ENCODE measurements at regions not wholly inside any gene's neighbourhood (a gene's known extent, or its start where the extent isn't known, plus 50 kb on each side); places are given as distances from the start of the nearest gene placed in this dataset.

- TF ChIP-seq POLR2A (IDR thresholded peaks at IDR 0.05) (no peak), CTCF (IDR thresholded peaks at IDR 0.05) (no peak)
These were observed 99.0 kb downstream of the AREG start for GRCh38 chr4:74543983-74544382.

GRCh38 chr4:74544655-74545361 is 99.9 kb downstream of the AREG start:
- no peak for TF ChIP-seq CTCF (IDR thresholded peaks at IDR 0.05)
- no peak for TF ChIP-seq POLR2A (IDR thresholded peaks at IDR 0.05)
- H3K4me1 ChIP-seq: no peaks in the 10 kb centered on the region
- H3K27me3 ChIP-seq: no peaks in the 10 kb centered on the region
- no peaks in the 10 kb centered on the region for H3K9me3 ChIP-seq
- intact Hi-C loops (cut with DNase I; ENCODE audit: low total_unique reads): no loop called here
- H3K27ac ChIP-seq: no peak overlapping the region
- WGBS, 2 donors: 83 to 94% methylated on average over 1 of the region's 1 CpG
- H3K4me3 ChIP-seq: no peak overlapping the region
- no peak for DNase-seq
- no peaks in the 10 kb centered on the region for H3K36me3 ChIP-seq (ENCODE audit: low read depth, missing control alignments)

More at GRCh38 chr4:74543983-74544382, 99.0 kb downstream of the AREG start:
- intact Hi-C loops (cut with DNase I; ENCODE audit: low total_unique reads): no loop called here
- Histone ChIP-seq H3K27ac (no peak overlapping the region), H3K27me3 (no peaks in the 10 kb centered on the region), H3K4me1 (no peaks in the 10 kb centered on the region), H3K36me3 (ENCODE audit: low read depth, missing control alignments) (no peaks in the 10 kb centered on the region), H3K9me3 (no peaks in the 10 kb centered on the region), H3K4me3 (no peak overlapping the region)
- DNase-seq: no peak
- WGBS, 2 donors: 63 to 65% methylated on average over 2 of the region's 2 CpGs

- peak; percentile 18 for DNase-seq
- Histone ChIP-seq H3K4me3 (no peak overlapping the region), H3K9me3 (no peaks in the 10 kb centered on the region), H3K36me3 (ENCODE audit: low read depth, missing control alignments) (no peaks in the 10 kb centered on the region), H3K4me1 (no peaks in the 10 kb centered on the region), H3K27ac (no peak overlapping the region), H3K27me3 (no peaks in the 10 kb centered on the region)
- intact Hi-C loops (cut with DNase I; ENCODE audit: low total_unique reads): no loop called here
- TF ChIP-seq CTCF (IDR thresholded peaks at IDR 0.05): no peak
These were observed 100.5 kb downstream of the AREG start for GRCh38 chr4:74545448-74545847.

- Histone ChIP-seq H3K9me3 (no peaks in the 10 kb centered on the region), H3K27ac (no peak overlapping the region), H3K27me3 (no peaks in the 10 kb centered on the region), H3K4me1 (no peaks in the 10 kb centered on the region), H3K4me3 (no peak overlapping the region), H3K36me3 (ENCODE audit: low read depth, missing control alignments) (no peaks in the 10 kb centered on the region)
- WGBS, 2 donors: 57 to 80% methylated on average over 2 of the region's 2 CpGs
- no peak for DNase-seq
- TF ChIP-seq POLR2A (IDR thresholded peaks at IDR 0.05): no peak
- TF ChIP-seq CTCF (IDR thresholded peaks at IDR 0.05): no peak
- intact Hi-C loops (cut with DNase I; ENCODE audit: low total_unique reads): no loop called here
These were observed 101.1 kb downstream of the AREG start for GRCh38 chr4:74546057-74546456.

GRCh38 chr4:74547042-74547441 is 102.1 kb downstream of the AREG start:
- Histone ChIP-seq H3K36me3 (ENCODE audit: low read depth, missing control alignments) (no peaks in the 10 kb centered on the region), H3K9me3 (no peaks in the 10 kb centered on the region), H3K4me1 (no peaks in the 10 kb centered on the region), H3K27me3 (no peaks in the 10 kb centered on the region), H3K27ac (no peak overlapping the region), H3K4me3 (no peak overlapping the region)
- intact Hi-C loops (cut with DNase I; ENCODE audit: low total_unique reads): no loop called here
- TF ChIP-seq CTCF (IDR thresholded peaks at IDR 0.05): no peak
- TF ChIP-seq POLR2A (IDR thresholded peaks at IDR 0.05): no peak
- DNase-seq: no peak
